ENCODE measurements at regions not wholly inside any gene's neighbourhood (a gene's known extent, or its start where the extent isn't known, plus 50 kb on each side); places are given as distances from the start of the nearest gene placed in this dataset.
"Not testable (repeated sequence)": the region's sequence is repeated elsewhere in the genome, so short reads cannot be mapped to it uniquely, and the experiment has no call there.

DNA sequence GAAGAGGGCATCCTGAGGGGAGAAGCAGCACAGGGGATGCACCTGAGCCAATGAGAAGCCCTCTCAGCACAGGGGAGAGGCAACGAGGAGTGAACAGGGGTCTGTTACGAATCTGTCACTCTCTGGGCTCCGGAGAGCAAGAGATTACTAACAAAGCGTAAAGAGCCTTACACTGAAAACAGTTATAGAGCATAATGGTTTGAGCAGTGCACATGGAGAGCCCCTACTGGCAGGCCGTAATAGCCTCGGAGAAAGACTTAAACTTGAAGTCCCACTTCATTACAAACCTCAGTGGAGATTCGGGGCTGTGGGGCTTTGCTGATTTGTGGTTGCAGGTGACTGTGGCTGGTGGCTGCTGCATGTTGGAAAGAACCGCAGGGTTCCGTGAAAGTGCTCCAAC lies 271.5 kb upstream of the TMC3 start:
- no peak overlapping the region for H3K27ac Mint-ChIP-seq
- no peaks in the 10 kb centered on the region for H3K36me3 Mint-ChIP-seq (ENCODE audit: low read depth)
- no peaks in the 10 kb centered on the region for H3K4me1 Mint-ChIP-seq (ENCODE audit: low read depth)
- H3K27me3 Mint-ChIP-seq (ENCODE audit: low read depth): no peaks in the 10 kb centered on the region
- H3K4me3 Mint-ChIP-seq (ENCODE audit: low read depth): no peak overlapping the region
- DNase-seq (ENCODE audit: low spot score): no peak
- intact Hi-C loops (cut with micrococcal nuclease): no loop called here
- no peaks in the 10 kb centered on the region for H3K9me3 Mint-ChIP-seq

DNA sequence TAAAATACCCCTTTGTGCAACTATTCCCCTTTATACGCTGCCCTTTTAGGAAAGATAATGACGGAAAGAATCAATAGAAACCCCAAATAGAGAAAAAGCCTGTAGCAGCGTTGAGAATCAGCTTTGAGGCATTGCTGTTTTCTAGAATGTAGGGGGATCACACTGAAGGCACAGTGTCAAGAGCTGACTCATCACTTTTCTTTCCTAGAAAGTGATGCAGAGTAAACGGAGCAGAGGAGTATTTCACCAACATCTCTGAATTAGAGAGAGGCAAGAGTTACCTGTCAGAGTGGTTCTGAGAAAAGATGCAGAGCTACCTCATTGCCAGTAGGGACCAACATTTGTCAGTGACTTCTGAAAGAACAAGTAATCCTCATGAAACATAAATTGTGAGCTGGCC lies 269.8 kb upstream of the TMC3 start:
- intact Hi-C loops (cut with micrococcal nuclease): no loop called here
- no peaks in the 10 kb centered on the region for H3K4me1 Mint-ChIP-seq (ENCODE audit: low read depth)
- H3K27ac Mint-ChIP-seq: no peak overlapping the region
- no peaks in the 10 kb centered on the region for H3K27me3 Mint-ChIP-seq (ENCODE audit: low read depth)
- H3K4me3 Mint-ChIP-seq (ENCODE audit: low read depth): no peak overlapping the region
- no peaks in the 10 kb centered on the region for H3K9me3 Mint-ChIP-seq
- no peak for DNase-seq (ENCODE audit: low spot score)
- no peaks in the 10 kb centered on the region for H3K36me3 Mint-ChIP-seq (ENCODE audit: low read depth)

DNA sequence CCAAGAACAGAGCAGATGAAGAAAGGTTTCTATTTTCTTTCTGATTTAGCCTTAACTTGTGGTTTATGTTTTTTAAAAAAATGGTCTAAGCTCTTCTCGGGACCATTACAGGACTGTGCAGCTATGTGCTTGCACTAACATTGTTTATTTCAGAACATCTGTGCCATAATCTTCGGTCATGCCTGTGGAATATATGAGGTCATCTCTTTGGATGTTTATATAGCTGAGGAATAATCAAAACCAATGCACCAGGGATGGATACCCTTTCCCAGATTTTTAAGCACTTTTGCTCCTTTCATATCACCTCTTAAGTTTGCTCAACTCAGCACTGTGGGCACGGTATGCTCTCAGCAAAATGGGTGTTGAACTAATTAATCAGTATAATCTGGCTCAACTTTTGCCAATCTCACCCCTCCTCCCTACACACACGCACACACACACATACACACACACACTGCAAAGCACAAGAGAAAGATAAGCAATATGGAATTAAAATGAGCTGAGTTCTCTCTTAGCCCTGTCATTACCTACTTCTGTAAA lies 268.5 kb upstream of the TMC3 start:
- no peaks in the 10 kb centered on the region for H3K36me3 Mint-ChIP-seq (ENCODE audit: low read depth)
- no peaks in the 10 kb centered on the region for H3K4me1 Mint-ChIP-seq (ENCODE audit: low read depth)
- no peak for DNase-seq (ENCODE audit: low spot score)
- intact Hi-C loops (cut with micrococcal nuclease): no loop called here
- H3K27ac Mint-ChIP-seq: no peak overlapping the region
- H3K27me3 Mint-ChIP-seq (ENCODE audit: low read depth): no peaks in the 10 kb centered on the region
- no peaks in the 10 kb centered on the region for H3K9me3 Mint-ChIP-seq
- H3K4me3 Mint-ChIP-seq (ENCODE audit: low read depth): no peak overlapping the region

DNA sequence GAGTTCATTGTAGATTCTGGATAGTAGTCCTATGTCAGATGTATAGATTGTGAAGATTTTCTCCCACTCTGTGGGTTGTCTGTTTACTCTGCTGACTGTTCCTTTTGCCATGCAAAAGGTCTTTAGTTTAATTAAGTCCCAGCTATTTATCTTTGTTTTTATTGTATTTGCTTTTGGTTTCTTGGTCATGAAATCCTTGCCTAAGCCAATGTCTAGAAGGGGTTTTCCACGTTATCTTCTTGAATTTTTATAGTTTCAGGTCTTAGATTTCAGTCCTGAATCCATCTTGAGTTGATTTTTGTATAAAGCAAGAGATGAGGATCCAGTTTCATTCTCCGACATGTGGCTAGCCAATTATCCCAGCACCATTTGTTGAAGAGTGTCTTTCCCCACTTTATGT lies 262.1 kb upstream of the TMC3 start:
- H3K9me3 Mint-ChIP-seq; H3K4me1 Mint-ChIP-seq (ENCODE audit: low read depth); H3K27ac Mint-ChIP-seq; H3K4me3 Mint-ChIP-seq (ENCODE audit: low read depth); intact Hi-C loops (cut with micrococcal nuclease); H3K36me3 Mint-ChIP-seq (ENCODE audit: low read depth); H3K27me3 Mint-ChIP-seq (ENCODE audit: low read depth); DNase-seq (ENCODE audit: low spot score): not testable (repeated sequence)

DNA sequence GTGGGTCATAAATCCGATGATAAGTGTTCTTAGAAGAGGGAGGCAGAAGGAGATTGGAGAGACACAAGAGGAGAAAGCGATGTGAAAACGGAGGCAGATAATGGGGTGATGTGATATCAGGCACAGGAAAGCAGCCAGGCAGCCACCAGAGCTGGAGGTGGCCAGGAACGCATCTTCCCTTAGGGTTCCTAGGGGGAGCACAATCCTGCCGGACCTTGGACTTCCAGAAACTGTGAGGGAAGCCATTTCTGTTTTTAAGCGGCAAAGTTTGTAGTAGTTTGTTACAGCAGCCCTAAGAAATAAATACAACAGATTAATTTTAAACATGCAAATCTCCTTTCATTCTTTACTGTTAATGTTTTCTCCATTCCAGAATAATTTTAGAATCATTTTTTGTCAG lies 259.9 kb upstream of the TMC3 start:
- Mint-ChIP-seq H3K27me3 (ENCODE audit: low read depth) (no peaks in the 10 kb centered on the region), H3K27ac (no peak overlapping the region), H3K4me1 (ENCODE audit: low read depth) (no peaks in the 10 kb centered on the region), H3K4me3 (ENCODE audit: low read depth) (no peak overlapping the region), H3K9me3 (no peaks in the 10 kb centered on the region), H3K36me3 (ENCODE audit: low read depth) (no peaks in the 10 kb centered on the region)
- DNase-seq (ENCODE audit: low spot score): no peak
- intact Hi-C loops (cut with micrococcal nuclease): no loop called here

DNA sequence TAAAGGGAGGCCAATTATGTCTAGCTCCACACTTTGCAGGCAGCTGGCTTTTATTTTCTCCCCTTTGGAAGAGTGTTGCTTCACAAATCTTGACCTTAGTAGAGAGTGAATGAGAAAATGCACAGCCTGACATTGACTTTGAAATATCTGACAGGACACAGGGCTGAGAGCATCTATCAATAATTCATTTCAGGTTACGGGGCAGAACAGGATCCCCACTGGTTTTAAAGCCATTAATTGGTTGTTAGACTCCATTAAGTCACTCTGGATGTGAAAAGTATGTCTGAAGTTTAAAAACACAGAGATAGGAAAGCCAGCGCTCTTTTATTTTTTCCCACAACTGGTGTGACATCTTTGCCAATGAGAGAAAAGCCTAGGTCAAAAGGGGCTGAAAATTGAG lies 251.9 kb upstream of the TMC3 start:
- no peaks in the 10 kb centered on the region for H3K4me1 Mint-ChIP-seq (ENCODE audit: low read depth)
- no peak for DNase-seq (ENCODE audit: low spot score)
- no peaks in the 10 kb centered on the region for H3K36me3 Mint-ChIP-seq (ENCODE audit: low read depth)
- H3K9me3 Mint-ChIP-seq: no peaks in the 10 kb centered on the region
- no peak overlapping the region for H3K27ac Mint-ChIP-seq
- no peak overlapping the region for H3K4me3 Mint-ChIP-seq (ENCODE audit: low read depth)
- peaks cover 2% of the 10 kb centered on the region for H3K27me3 Mint-ChIP-seq (ENCODE audit: low read depth)
- intact Hi-C loops (cut with micrococcal nuclease): no loop called here

DNA sequence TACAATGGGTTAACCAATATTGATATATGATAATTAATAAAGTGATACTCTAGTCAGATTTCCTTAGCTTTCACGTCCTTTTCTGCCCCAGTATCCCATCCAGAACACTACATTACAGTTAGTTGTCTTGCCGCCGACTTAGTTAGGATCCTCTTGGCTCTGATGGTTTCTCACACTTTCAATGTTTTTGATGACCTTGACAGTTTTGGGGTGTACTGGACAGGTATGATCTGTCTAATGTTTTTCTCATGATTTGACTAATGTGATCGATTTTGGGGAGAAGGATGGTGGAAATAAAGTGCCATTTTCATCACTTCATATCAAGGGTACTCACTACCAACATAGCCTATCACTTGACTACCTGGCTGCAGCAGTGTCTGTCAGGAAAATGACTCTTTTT lies 245.0 kb upstream of the TMC3 start:
- no peaks in the 10 kb centered on the region for H3K4me1 Mint-ChIP-seq (ENCODE audit: low read depth)
- H3K9me3 Mint-ChIP-seq: no peaks in the 10 kb centered on the region
- H3K27me3 Mint-ChIP-seq (ENCODE audit: low read depth): no peaks in the 10 kb centered on the region
- DNase-seq (ENCODE audit: low spot score): no peak
- H3K4me3 Mint-ChIP-seq (ENCODE audit: low read depth): no peak overlapping the region
- no peak overlapping the region for H3K27ac Mint-ChIP-seq
- no peaks in the 10 kb centered on the region for H3K36me3 Mint-ChIP-seq (ENCODE audit: low read depth)
- intact Hi-C loops (cut with micrococcal nuclease): no loop called here

DNA sequence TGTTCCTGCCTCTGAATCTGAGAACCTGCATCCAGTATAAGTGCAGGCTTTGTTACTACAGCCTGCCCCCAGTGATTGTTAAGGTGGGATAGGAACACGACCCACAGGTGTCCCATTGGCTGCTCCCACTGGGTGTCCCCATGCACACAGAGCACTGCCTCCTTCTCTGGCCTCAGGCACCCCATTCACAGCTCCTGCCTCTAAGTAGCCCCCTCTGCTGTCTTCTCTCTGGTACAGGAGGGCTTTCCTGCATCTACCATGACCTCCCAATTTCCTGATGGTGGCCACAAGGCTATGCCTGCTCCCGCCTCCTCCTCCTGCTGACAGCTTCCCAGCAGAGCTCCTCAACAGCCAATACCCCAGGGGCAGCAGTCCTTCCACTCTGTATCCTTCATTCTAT lies 238.6 kb upstream of the TMC3 start:
- H3K4me1 Mint-ChIP-seq (ENCODE audit: low read depth): no peaks in the 10 kb centered on the region
- H3K36me3 Mint-ChIP-seq (ENCODE audit: low read depth): no peaks in the 10 kb centered on the region
- no peak overlapping the region for H3K4me3 Mint-ChIP-seq (ENCODE audit: low read depth)
- no peaks in the 10 kb centered on the region for H3K9me3 Mint-ChIP-seq
- H3K27me3 Mint-ChIP-seq (ENCODE audit: low read depth): no peaks in the 10 kb centered on the region
- intact Hi-C loops (cut with micrococcal nuclease): no loop called here
- DNase-seq (ENCODE audit: low spot score): no peak
- no peak overlapping the region for H3K27ac Mint-ChIP-seq

DNA sequence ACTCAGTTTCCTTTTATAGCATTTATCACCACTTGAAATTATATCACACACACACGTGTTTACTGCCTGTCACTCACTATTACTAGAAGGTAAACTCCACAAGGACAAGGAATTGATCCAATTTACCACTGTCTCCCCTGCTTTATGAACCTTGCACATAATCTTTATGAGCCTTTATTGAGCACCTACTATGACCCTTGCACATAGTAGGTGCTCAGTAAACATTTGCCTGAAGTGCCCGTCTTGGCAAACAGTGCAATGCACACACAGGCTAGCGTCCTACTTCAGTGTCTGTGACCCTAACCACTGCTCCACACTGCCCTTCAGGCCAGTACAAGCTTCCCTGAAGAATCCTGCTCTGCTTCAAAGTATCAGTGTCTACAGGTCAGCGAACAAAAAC lies 237.7 kb upstream of the TMC3 start:
- DNase-seq (ENCODE audit: low spot score): no peak
- no peak overlapping the region for H3K4me3 Mint-ChIP-seq (ENCODE audit: low read depth)
- intact Hi-C loops (cut with micrococcal nuclease): no loop called here
- no peak overlapping the region for H3K27ac Mint-ChIP-seq
- no peaks in the 10 kb centered on the region for H3K9me3 Mint-ChIP-seq
- no peaks in the 10 kb centered on the region for H3K36me3 Mint-ChIP-seq (ENCODE audit: low read depth)
- H3K27me3 Mint-ChIP-seq (ENCODE audit: low read depth): no peaks in the 10 kb centered on the region
- H3K4me1 Mint-ChIP-seq (ENCODE audit: low read depth): no peaks in the 10 kb centered on the region

DNA sequence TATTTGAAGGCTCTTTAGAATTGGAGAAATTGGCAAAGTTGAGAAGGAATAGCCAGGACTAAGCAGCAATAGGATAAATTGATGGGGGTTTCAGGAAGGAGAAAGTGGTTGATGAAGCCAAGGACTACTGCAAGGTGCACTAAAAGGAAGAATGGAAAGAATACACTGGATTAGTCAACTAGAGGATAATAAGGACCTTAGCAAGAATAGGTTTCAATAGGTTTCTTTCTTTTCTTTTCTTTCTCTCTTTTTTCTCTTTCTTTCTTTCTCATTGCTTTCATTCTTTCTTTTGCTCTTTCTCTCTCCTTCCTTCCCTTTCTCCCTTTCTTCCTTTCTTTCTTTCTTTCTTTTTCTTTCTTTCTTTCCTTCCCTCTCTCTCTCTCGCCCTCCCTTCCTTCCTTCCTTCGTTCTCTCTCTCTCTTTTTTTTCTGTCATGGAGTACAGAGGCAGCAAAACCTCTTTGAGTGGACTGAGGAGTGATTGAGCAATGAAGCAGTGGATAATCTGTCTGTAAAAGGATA lies 234.4 kb upstream of the TMC3 start:
- Mint-ChIP-seq H3K4me1 (ENCODE audit: low read depth) (no peaks in the 10 kb centered on the region), H3K9me3 (no peaks in the 10 kb centered on the region), H3K27me3 (ENCODE audit: low read depth) (no peaks in the 10 kb centered on the region), H3K27ac (no peak overlapping the region), H3K36me3 (ENCODE audit: low read depth) (no peaks in the 10 kb centered on the region), H3K4me3 (ENCODE audit: low read depth) (no peak overlapping the region)
- DNase-seq (ENCODE audit: low spot score): no peak
- intact Hi-C loops (cut with micrococcal nuclease): no loop called here

DNA sequence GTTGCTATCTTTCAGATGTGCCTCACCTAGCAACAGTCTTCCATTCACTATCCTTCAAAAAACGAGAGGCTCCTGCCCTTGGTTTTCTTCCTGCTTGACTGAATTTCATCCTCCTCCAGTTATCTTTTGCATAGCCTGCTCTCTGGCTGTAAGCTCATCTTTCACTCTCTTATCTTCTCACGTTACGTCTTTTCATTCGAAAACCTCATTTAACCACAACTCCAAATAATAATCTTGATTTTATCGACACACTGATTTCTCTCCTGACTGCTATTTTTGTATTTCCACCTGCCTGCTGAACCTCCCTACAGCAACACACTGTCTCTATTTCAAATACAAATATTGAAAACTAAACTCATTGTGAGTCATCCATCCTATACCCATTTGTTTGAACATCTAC lies 230.7 kb upstream of the TMC3 start:
- Mint-ChIP-seq H3K4me1 (ENCODE audit: low read depth) (no peaks in the 10 kb centered on the region), H3K4me3 (ENCODE audit: low read depth) (no peak overlapping the region), H3K9me3 (peaks cover 18% of the 10 kb centered on the region), H3K27ac (no peak overlapping the region), H3K36me3 (ENCODE audit: low read depth) (no peaks in the 10 kb centered on the region), H3K27me3 (ENCODE audit: low read depth) (no peaks in the 10 kb centered on the region)
- intact Hi-C loops (cut with micrococcal nuclease): no loop called here
- no peak for DNase-seq (ENCODE audit: low spot score)

DNA sequence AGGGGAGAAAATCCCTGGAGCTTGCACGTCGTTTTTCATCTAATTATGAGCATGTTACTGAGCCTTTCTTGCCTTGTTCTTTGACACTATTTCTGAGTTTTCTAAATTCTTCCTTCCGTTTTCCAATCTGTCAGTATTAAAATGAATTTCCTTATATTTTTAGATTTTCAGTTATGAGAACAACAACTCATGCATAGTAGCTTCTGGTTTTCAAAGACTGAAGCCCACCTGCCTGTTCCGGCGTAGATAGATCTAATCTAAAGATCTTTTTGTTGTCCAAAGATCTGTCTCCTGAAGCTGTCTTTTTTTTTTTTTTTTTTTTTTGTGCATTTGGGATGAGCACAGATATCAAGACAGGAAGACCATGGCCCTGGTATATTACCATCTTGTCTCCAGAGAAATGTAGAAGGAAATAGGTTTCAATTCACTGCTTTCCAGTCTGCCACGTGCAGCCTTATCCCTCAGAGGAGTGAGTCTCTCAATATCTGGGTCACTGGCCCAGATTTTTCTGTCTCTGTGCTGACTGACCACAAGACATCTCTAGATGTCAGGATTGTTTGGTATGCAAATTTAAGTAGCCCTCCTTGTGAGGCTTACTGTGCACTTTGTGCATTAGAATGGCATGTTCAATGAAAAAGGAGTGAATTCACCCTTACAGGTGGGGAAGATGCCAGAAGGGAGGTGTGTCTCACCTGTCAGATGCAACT lies 222.3 kb upstream of the TMC3 start:
- no peak overlapping the region for H3K4me3 Mint-ChIP-seq (ENCODE audit: low read depth)
- H3K27ac Mint-ChIP-seq: no peak overlapping the region
- DNase-seq (ENCODE audit: low spot score): no peak
- peaks cover 13% of the 10 kb centered on the region for H3K9me3 Mint-ChIP-seq
- H3K27me3 Mint-ChIP-seq (ENCODE audit: low read depth): no peaks in the 10 kb centered on the region
- intact Hi-C loops (cut with micrococcal nuclease): no loop called here
- H3K4me1 Mint-ChIP-seq (ENCODE audit: low read depth): no peaks in the 10 kb centered on the region
- no peaks in the 10 kb centered on the region for H3K36me3 Mint-ChIP-seq (ENCODE audit: low read depth)

DNA sequence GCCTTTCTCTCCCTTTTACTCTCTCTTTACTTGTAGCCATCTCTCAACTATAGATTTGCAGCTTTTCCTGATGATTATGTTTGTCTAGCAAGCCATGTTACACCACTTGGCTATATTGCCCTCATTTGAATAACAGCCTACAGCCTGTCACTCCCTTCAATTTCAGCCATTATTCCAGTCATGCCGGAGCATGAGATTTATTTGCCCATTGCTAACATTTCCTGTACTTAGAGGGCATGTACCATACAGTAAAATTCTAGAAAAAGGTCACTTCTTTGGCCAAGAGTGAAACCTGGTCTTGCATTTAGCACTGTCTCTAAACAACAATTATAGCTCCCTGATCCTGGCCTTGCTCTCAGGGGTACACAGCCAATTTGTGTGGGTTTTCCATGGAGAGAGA lies 221.7 kb upstream of the TMC3 start:
- DNase-seq (ENCODE audit: low spot score): no peak
- no peaks in the 10 kb centered on the region for H3K27me3 Mint-ChIP-seq (ENCODE audit: low read depth)

DNA sequence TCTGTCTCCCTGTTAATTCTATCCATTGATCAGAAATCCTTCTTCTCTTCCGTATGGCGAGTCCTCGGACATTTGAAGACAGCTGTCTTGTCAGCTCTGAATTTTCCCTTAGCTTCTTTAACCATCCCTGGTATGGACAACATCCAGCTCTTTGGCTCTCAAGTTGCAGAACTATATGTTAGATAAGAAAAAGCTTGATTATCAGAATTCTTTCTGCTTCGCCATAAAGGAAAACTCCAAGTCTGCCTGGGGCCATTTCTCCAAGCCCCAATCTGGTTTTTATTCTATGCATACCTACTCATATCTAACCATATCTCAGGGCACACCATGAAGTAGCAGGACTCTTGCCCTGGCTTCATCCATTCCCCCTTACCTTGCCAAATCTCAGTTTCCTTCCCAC lies 215.7 kb upstream of the TMC3 start:
- intact Hi-C loops (cut with micrococcal nuclease): no loop called here
- peaks cover 2% of the 10 kb centered on the region for H3K27me3 Mint-ChIP-seq (ENCODE audit: low read depth)
- DNase-seq (ENCODE audit: low spot score): no peak
- no peak overlapping the region for H3K4me3 Mint-ChIP-seq (ENCODE audit: low read depth)
- H3K4me1 Mint-ChIP-seq (ENCODE audit: low read depth): no peaks in the 10 kb centered on the region
- H3K36me3 Mint-ChIP-seq (ENCODE audit: low read depth): no peaks in the 10 kb centered on the region
- no peak overlapping the region for H3K27ac Mint-ChIP-seq
- H3K9me3 Mint-ChIP-seq: no peaks in the 10 kb centered on the region

More for the DNA sequence above, 221.7 kb upstream of the TMC3 start:
- Mint-ChIP-seq H3K27ac (no peak overlapping the region), H3K36me3 (ENCODE audit: low read depth) (no peaks in the 10 kb centered on the region), H3K4me1 (ENCODE audit: low read depth) (no peaks in the 10 kb centered on the region), H3K4me3 (ENCODE audit: low read depth) (no peak overlapping the region), H3K9me3 (peaks cover 10% of the 10 kb centered on the region)
- intact Hi-C loops (cut with micrococcal nuclease): no loop called here

All from activated T-helper 2 cell treated with anti-CD3 and anti-CD28 coated beads, Interferon-gamma antibody, Interleukin-2, Interleukin-4, amounts not matched to agents 10 μg/mL and 5 μg/mL and 100 μg/mL, durations not matched to agents 14 hours and 24 hours and 36 hours (primary cell).